A673 (cell line): ENCODE measurements at regions not wholly inside any gene's neighbourhood (a gene's known extent, or its start where the extent isn't known, plus 50 kb on each side); places are given as distances from the start of the nearest gene placed in this dataset.

Experiments
- BruUV-seq: library from RNA; stranded (reverse); fragments of 400-500 nt; replicated peaks from 2 replicates; lab custom pipeline; 2021; lab: Mats Ljungman, UMichigan
- CTCF ChIA-PET: fragments of 300-600 bp; sonication (Branson Sonifier 250); formaldehyde crosslinking; loops from one replicate; lab custom pipeline; 2022; ENCODE audit warnings: antibody characterized with exemption; lab: Charles Lee
- POLR2A ChIA-PET: fragments of 300-600 bp; sonication (Branson Sonifier 250); formaldehyde crosslinking; loops from one replicate; lab custom pipeline; 2022; ENCODE audit warnings: antibody characterized with exemption; ENCODE audit not compliant: low non-redundant PET; lab: Charles Lee
- DNase-seq: peaks from one replicate; pipeline ENCODE4 v3.0.0-alpha.2; 2015; ENCODE audit warnings: low spot score
- H3K27ac ChIP-seq: fragments of 200-600 bp; sonication (generic); 2 replicates; pipeline ENCODE4 v1.5.1; 2016; ENCODE audit warnings: mixed run types, low read depth, mild to moderate bottlenecking, mixed read lengths, antibody characterized with exemption, low read length; ENCODE audit not compliant: poor library complexity, severe bottlenecking
- H3K27me3 ChIP-seq: fragments of 200-600 bp; sonication (generic); replicated peaks from 2 replicates; pipeline ENCODE4 v1.6.1; 2017; ENCODE audit warnings: mixed run types, low read depth, mild to moderate bottlenecking, mixed read lengths, antibody characterized with exemption, low read length; ENCODE audit not compliant: insufficient read depth, poor library complexity
- H3K36me3 ChIP-seq: fragments of 200-600 bp; sonication (generic); 2 replicates; pipeline ENCODE4 v1.6.1; 2016; ENCODE audit warnings: mixed run types, mild to moderate bottlenecking, mixed read lengths, antibody characterized with exemption, low read length; ENCODE audit not compliant: insufficient read depth, poor library complexity, severe bottlenecking
- H3K4me1 ChIP-seq: fragments of 200-600 bp; sonication (generic); 2 replicates; pipeline ENCODE4 v1.6.1; 2017; ENCODE audit warnings: mixed run types, mild to moderate bottlenecking, mixed read lengths, antibody characterized with exemption, low read length; ENCODE audit not compliant: insufficient read depth, poor library complexity, severe bottlenecking
- H3K4me3 ChIP-seq: fragments of 200-600 bp; sonication (generic); 2 replicates; pipeline ENCODE4 v1.5.1; 2016; ENCODE audit warnings: low read depth, mixed run types, mild to moderate bottlenecking, mixed read lengths, low read length; ENCODE audit not compliant: poor library complexity, severe bottlenecking
- H3K9me3 ChIP-seq: fragments of 200-600 bp; sonication (generic); 2 replicates; pipeline ENCODE4 v1.6.1; 2016; ENCODE audit warnings: mixed run types, low read depth, mild to moderate bottlenecking, mixed read lengths, antibody characterized with exemption, low read length; ENCODE audit not compliant: poor library complexity, severe bottlenecking
- CTCF ChIP-seq: fragments of 300-800, 200-600 bp; sonication (generic); conservative IDR thresholded peaks from 2 replicates; pipeline ENCODE4 v1.5.1; 2017; ENCODE audit warnings: low read depth, mild to moderate bottlenecking, antibody characterized with exemption, low read length, moderate library complexity, mixed read lengths
- EZH2 ChIP-seq: fragments of 200-600 bp; sonication (generic); IDR thresholded peaks from 2 replicates; pipeline ENCODE4 v1.6.1; 2017; ENCODE audit warnings: borderline replicate concordance, low read depth, mild to moderate bottlenecking, mixed read lengths, antibody characterized with exemption, low read length; ENCODE audit not compliant: poor library complexity, severe bottlenecking
- intact Hi-C: fragments of 100-400 bp; cut with micrococcal nuclease; formaldehyde crosslinking; loops from one replicate; pipeline ENCODE4 v1.10.0; 2022; ENCODE audit not compliant: unreplicated experiment

GRCh38 chr11:69240332-69241074 lies 53.5 kb upstream of the MYEOV start:
- Histone ChIP-seq H3K9me3 (no peaks in the 10 kb centered on the region), H3K27ac (no peak overlapping the region), H3K4me3 (no peak overlapping the region), H3K36me3 (no peaks in the 10 kb centered on the region), H3K27me3 (no peaks in the 10 kb centered on the region), H3K4me1 (no peaks in the 10 kb centered on the region)
- no peak for DNase-seq
- TF ChIP-seq CTCF, result peak; percentile 43
- TF ChIP-seq EZH2, result no peak
- BruUV-seq, result no TSS peak
- ChIA-PET POLR2A (no interaction called here), CTCF (interaction anchor here (1.4 kb wide), 1 partner anchor 109 kb away, joined by 7 read pairs; no protein-coding TSS in a partner anchor)
- intact Hi-C loops, result no loop called here

GRCh38 chr11:69241075-69241740 lies 52.7 kb upstream of the MYEOV start:
- Histone ChIP-seq H3K4me1 (no peaks in the 10 kb centered on the region), H3K27ac (no peak overlapping the region), H3K27me3 (no peaks in the 10 kb centered on the region), H3K4me3 (no peak overlapping the region), H3K9me3 (no peaks in the 10 kb centered on the region), H3K36me3 (no peaks in the 10 kb centered on the region)
- no peak for DNase-seq
- no TSS peak for BruUV-seq
- no peak for TF ChIP-seq EZH2
- TF ChIP-seq CTCF, result peak; percentile 1; the same call in 1 of the 2 replicates
- CTCF ChIA-PET, result interaction anchor here (1.4 kb wide), 1 partner anchor 110 kb away, joined by 7 read pairs; no protein-coding TSS in a partner anchor
- intact Hi-C loops, result no loop called here
- POLR2A ChIA-PET, result no interaction called here

- ChIA-PET CTCF (no interaction called here), POLR2A (interaction anchor here (0.6 kb wide), 2 partner anchors 11 to 114 kb away, joined by 5 to 6 read pairs; no protein-coding TSS in a partner anchor)
- no peaks in the 10 kb centered on the region for H3K9me3 ChIP-seq
- no peaks in the 10 kb centered on the region for H3K4me1 ChIP-seq
- no peak overlapping the region for H3K27ac ChIP-seq
- no peak for DNase-seq
- intact Hi-C loops, result no loop called here
- BruUV-seq, result no TSS peak
- TF ChIP-seq CTCF (no peak), EZH2 (no peak)
- no peaks in the 10 kb centered on the region for H3K27me3 ChIP-seq
- H3K4me3 ChIP-seq, result no peak overlapping the region
- no peaks in the 10 kb centered on the region for H3K36me3 ChIP-seq
Measured at GRCh38 chr11:69241844-69242243, 52.1 kb upstream of the MYEOV start.
